DOHH2 (cell line): ENCODE measurements at regions not wholly inside any gene's neighbourhood (a gene's known extent, or its start where the extent isn't known, plus 50 kb on each side); places are given as distances from the start of the nearest gene placed in this dataset.

Experiments used
- CTCF ChIP-seq: fragments of 200-600 bp; sonication (generic); IDR thresholded peaks from one replicate; pipeline ENCODE4 v1.5.1; 2014; ENCODE audit warnings: antibody characterized with exemption, mild to moderate bottlenecking, low read depth, low read length; ENCODE audit not compliant: poor library complexity, severe bottlenecking
- EZH2phosphoT487 ChIP-seq: fragments of 200-600 bp; sonication (generic); IDR thresholded peaks from 2 replicates; pipeline ENCODE4 v1.6.1; 2017; ENCODE audit warnings: borderline replicate concordance, mild to moderate bottlenecking, antibody characterized with exemption, low read length, moderate library complexity, mixed read lengths

GRCh38 chr3:22360970-22361369, 610.0 kb upstream of the ZNF385D start:
- no peak for TF ChIP-seq CTCF
- no peak for TF ChIP-seq EZH2phosphoT487
